IMR-90 (cell line): ENCODE measurements at regions not wholly inside any gene's neighbourhood (a gene's known extent, or its start where the extent isn't known, plus 50 kb on each side); places are given as distances from the start of the nearest gene placed in this dataset.

Experiments
- ATAC-seq: fragments of 200-7000 bp; cut with Tn5 transposase; 2 replicates; pipeline ENCODE4 v1.9.1; 2020; ENCODE audit warnings: low read depth, mild to moderate bottlenecking, moderate library complexity
- BruUV-seq: library from RNA; stranded (reverse); fragments of 400-500 nt; replicated peaks from 2 replicates; lab custom pipeline; 2021; lab: Mats Ljungman, UMichigan
- CTCF ChIA-PET: fragments of 300-600 bp; formaldehyde crosslinking; extraction: SDS; loops from one replicate; lab custom pipeline; 2021; ENCODE audit warnings: antibody characterized with exemption; lab: Yijun Ruan, JAX
- POLR2A ChIA-PET: fragments of 300-600 bp; sonication (Branson Sonifier 250); formaldehyde crosslinking; loops from one replicate; lab custom pipeline; 2022; ENCODE audit warnings: antibody characterized with exemption; ENCODE audit not compliant: unreplicated experiment; lab: Charles Lee
- DNase-seq: peaks from one replicate; pipeline ENCODE4 v3.0.0; 2013
- H2AFZ ChIP-seq: replicated peaks from 2 replicates; pipeline ENCODE3; 2013; ENCODE audit warnings: low read length, mild to moderate bottlenecking; ENCODE audit not compliant: poor library complexity
- H2AK5ac ChIP-seq: 2 replicates; pipeline ENCODE4 v1.6.1; 2013; ENCODE audit warnings: low read depth, low read length, inconsistent platforms
- H2AK9ac ChIP-seq: replicated peaks from 2 replicates; pipeline ENCODE3; 2013; ENCODE audit warnings: mild to moderate bottlenecking, low read depth, low read length, moderate library complexity; ENCODE audit not compliant: poor library complexity
- H2BK120ac ChIP-seq: 2 replicates; pipeline ENCODE4 v1.6.1; 2013; ENCODE audit warnings: low read depth, low read length, inconsistent platforms
- H2BK15ac ChIP-seq: 3 replicates; pipeline ENCODE4 v1.6.1; 2013; ENCODE audit warnings: low read depth, low read length, inconsistent platforms
- H2BK20ac ChIP-seq: 2 replicates; pipeline ENCODE4 v1.6.1; 2013; ENCODE audit warnings: low read depth, mild to moderate bottlenecking, inconsistent platforms, low read length, moderate library complexity
- H2BK5ac ChIP-seq: 2 replicates; pipeline ENCODE4 v1.6.1; 2013; ENCODE audit warnings: mild to moderate bottlenecking, low read depth, low read length, inconsistent platforms; ENCODE audit not compliant: poor library complexity, severe bottlenecking
- H3K14ac ChIP-seq: replicated peaks from 2 replicates; pipeline ENCODE4 v1.6.1; 2013; ENCODE audit warnings: low read depth, low read length, inconsistent platforms
- H3K18ac ChIP-seq: 2 replicates; pipeline ENCODE4 v1.6.1; 2013; ENCODE audit warnings: low read depth, low read length, control low read depth
- H3K23ac ChIP-seq: 2 replicates; pipeline ENCODE4 v1.6.1; 2013; ENCODE audit warnings: low read depth, low read length, inconsistent platforms
- H3K27ac ChIP-seq: 2 replicates; pipeline ENCODE4 v1.5.1; 2013; ENCODE audit warnings: mild to moderate bottlenecking, control low read depth, low read length; ENCODE audit not compliant: insufficient read depth
- H3K27me3 ChIP-seq: 2 replicates; pipeline ENCODE4 v1.6.1; 2013; ENCODE audit warnings: low read length; ENCODE audit not compliant: control insufficient read depth, insufficient read depth
- H3K36me3 ChIP-seq: 2 replicates; pipeline ENCODE4 v1.6.1; 2013; ENCODE audit warnings: low read length, mixed read lengths; ENCODE audit not compliant: control insufficient read depth, insufficient read depth
- H3K4ac ChIP-seq: 2 replicates; pipeline ENCODE4 v1.6.1; 2013; ENCODE audit warnings: low read depth, low read length, inconsistent platforms
- H3K4me1 ChIP-seq: 2 replicates; pipeline ENCODE4 v1.6.1; 2013; ENCODE audit warnings: low read length, mixed read lengths; ENCODE audit not compliant: control insufficient read depth, insufficient read depth
- H3K4me2 ChIP-seq: 2 replicates; pipeline ENCODE4 v1.6.1; 2013; ENCODE audit warnings: low read depth, mild to moderate bottlenecking, control low read depth, low read length, moderate library complexity
- H3K4me3 ChIP-seq: 2 replicates; pipeline ENCODE4 v1.5.1; 2013; ENCODE audit warnings: low read depth, mild to moderate bottlenecking, control low read depth, low read length, moderate library complexity; ENCODE audit not compliant: insufficient read depth
- H3K56ac ChIP-seq: 2 replicates; pipeline ENCODE4 v1.6.1; 2013; ENCODE audit warnings: low read length, inconsistent platforms; ENCODE audit not compliant: insufficient read depth; ENCODE audit errors: extremely low read depth
- H3K79me1 ChIP-seq, 2 experiments: 2 replicates each; pipeline ENCODE4 v1.6.1; 2013; ENCODE audit warnings: low read length in 2 of 2, inconsistent platforms in 1 of 2, low read depth in 1 of 2
- H3K9ac ChIP-seq: 2 replicates; pipeline ENCODE4 v1.6.1; 2013; ENCODE audit warnings: low read depth, low read length, control low read depth
- H3K9me1 ChIP-seq: 2 replicates; pipeline ENCODE4 v1.6.1; 2013; ENCODE audit warnings: low read length, inconsistent platforms; ENCODE audit not compliant: insufficient read depth
- H3K9me3 ChIP-seq: 2 replicates; pipeline ENCODE4 v1.6.1; 2013; ENCODE audit warnings: low read length; ENCODE audit not compliant: control insufficient read depth, insufficient read depth
- H4K20me1 ChIP-seq: 2 replicates; pipeline ENCODE4 v1.6.1; 2013; ENCODE audit warnings: low read length, inconsistent platforms; ENCODE audit not compliant: insufficient read depth
- H4K5ac ChIP-seq: 2 replicates; pipeline ENCODE4 v1.6.1; 2013; ENCODE audit warnings: mild to moderate bottlenecking, low read depth, low read length, control low read depth
- H4K8ac ChIP-seq, 2 experiments: 2 replicates each; pipeline ENCODE4 v1.6.1; 2013; ENCODE audit warnings: low read depth in 2 of 2, low read length in 2 of 2, control low read depth in 1 of 2, inconsistent platforms in 1 of 2
- H4K91ac ChIP-seq: 2 replicates; pipeline ENCODE4 v1.6.1; 2013; ENCODE audit warnings: low read depth, low read length, inconsistent platforms; ENCODE audit not compliant: insufficient read depth
- CEBPB ChIP-seq: IDR thresholded peaks from 2 replicates; pipeline ENCODE4 v1.6.1; 2012; ENCODE audit warnings: low read depth, low read length, improper control_type of control experiment
- CHD1 ChIP-seq: IDR thresholded peaks from 2 replicates; pipeline ENCODE4 v1.6.1; 2012; ENCODE audit warnings: low read depth, low read length, improper control_type of control experiment
- CTCF ChIP-seq: conservative IDR thresholded peaks from 2 replicates; pipeline ENCODE4 v1.5.1; 2012; ENCODE audit warnings: mild to moderate bottlenecking, low read depth, low read length, improper control_type of control experiment
- ELK1 ChIP-seq: fragments of 150-350 bp; IDR thresholded peaks from 2 replicates; pipeline ENCODE4 v1.6.1; 2016; ENCODE audit warnings: low read depth, mild to moderate bottlenecking, low read length, moderate library complexity, borderline replicate concordance
- MAZ ChIP-seq: IDR thresholded peaks from 2 replicates; pipeline ENCODE4 v1.6.1; 2012; ENCODE audit warnings: low read depth, mild to moderate bottlenecking, low read length, improper control_type of control experiment, moderate library complexity, borderline replicate concordance
- POLR2A ChIP-seq: IDR thresholded peaks from 2 replicates; pipeline ENCODE4 v1.6.1; 2012; ENCODE audit warnings: mild to moderate bottlenecking, low read depth, low read length
- RAD21 ChIP-seq: IDR thresholded peaks from 2 replicates; pipeline ENCODE4 v1.6.1; 2012; ENCODE audit warnings: low read length, improper control_type of control experiment
- RFX5 ChIP-seq: IDR thresholded peaks from 2 replicates; pipeline ENCODE4 v1.8.0; 2012; ENCODE audit warnings: low read depth, mild to moderate bottlenecking, low read length, moderate library complexity
- SMC3 ChIP-seq: fragments of 150-350 bp; IDR thresholded peaks from 2 replicates; pipeline ENCODE4 v1.6.1; 2016; ENCODE audit warnings: low read depth, mild to moderate bottlenecking, antibody characterized with exemption, low read length, moderate library complexity
- USF2 ChIP-seq: fragments of 150-350 bp; IDR thresholded peaks from 2 replicates; pipeline ENCODE4 v1.6.1; 2017; ENCODE audit warnings: mild to moderate bottlenecking, antibody characterized with exemption, low read length, low read depth
- WGBS, 2 experiments: methylation state at CpG; one replicate each; pipeline versions ENCODE4 v1.1.5 to v1.1.7; 2013; ENCODE audit warnings: missing lambda C conversion rate in 2 of 2; ENCODE audit not compliant: insufficient read length in 1 of 2; ENCODE audit errors: extremely low coverage in 2 of 2; 5-methylcytosine and 5-hydroxymethylcytosine counted together
- dilution Hi-C: fragments of 300-500 bp; cut with HindIII; formaldehyde crosslinking; loops from one replicate; pipeline ENCODE4 v1.14.3; 2018; ENCODE audit warnings: low sequenced_read_pairs; ENCODE audit not compliant: unreplicated experiment
- in situ Hi-C: fragments of 300-500 bp; cut with MboI; formaldehyde crosslinking; loops from 3 replicates; pipeline ENCODE4 v1.14.3; 2019; ENCODE audit warnings: low sequenced_read_pairs, inconsistent platforms, mixed read lengths
- intact Hi-C: fragments of 100-400 bp; cut with micrococcal nuclease; formaldehyde crosslinking; loops from 2 replicates; pipeline ENCODE4 v1.10.0; 2022

GRCh38 chr1:56017336-56017735 is 562.0 kb downstream of the PLPP3 start:
- no peak overlapping the region for H2BK15ac ChIP-seq
- H3K27me3 ChIP-seq = no peaks in the 10 kb centered on the region
- H3K36me3 ChIP-seq = no peaks in the 10 kb centered on the region
- intact Hi-C loops = no loop called here
- peak overlapping the region; percentile 17 for H2AFZ ChIP-seq
- H3K4me2 ChIP-seq = no peak overlapping the region
- no peak overlapping the region for H2AK9ac ChIP-seq
- no peaks in the 10 kb centered on the region for H3K79me1 ChIP-seq
- no peak overlapping the region for H4K91ac ChIP-seq
- dilution Hi-C loops = no loop called here
- H3K9ac ChIP-seq = no peak overlapping the region
- H3K4me1 ChIP-seq = no peaks in the 10 kb centered on the region
- no peak overlapping the region for H2BK5ac ChIP-seq
- no peak overlapping the region; the same call in 1 of the 2 replicates for H2AK5ac ChIP-seq
- no peaks in the 10 kb centered on the region for H4K20me1 ChIP-seq
- H3K14ac ChIP-seq = no peak overlapping the region
- no peak overlapping the region for H2BK120ac ChIP-seq
- no peak overlapping the region for H4K5ac ChIP-seq
- no peak overlapping the region for H3K18ac ChIP-seq
- H2BK20ac ChIP-seq = no peak overlapping the region
- ChIA-PET POLR2A (no interaction called here), CTCF (no interaction called here)
- TF ChIP-seq CTCF (no peak), MAZ (no peak), USF2 (no peak), POLR2A (no peak), RAD21 (no peak), CEBPB (no peak), SMC3 (no peak), RFX5 (no peak), CHD1 (no peak), ELK1 (no peak)
- no peak for ATAC-seq
- no peak overlapping the region for H3K23ac ChIP-seq
- no peaks in the 10 kb centered on the region for H3K9me3 ChIP-seq
- WGBS, 2 experiments = 100% methylated on average over 1 of the region's 2 CpGs; no CpG with 5 or more reads in 1 of the 2 experiments
- no peak overlapping the region for H3K4me3 ChIP-seq
- H3K56ac ChIP-seq = no peak overlapping the region
- no peak overlapping the region for H3K4ac ChIP-seq
- in situ Hi-C loops = no loop called here
- BruUV-seq = no TSS peak
- peak; percentile 62 for DNase-seq
- no peak overlapping the region for H4K8ac ChIP-seq
- H3K27ac ChIP-seq = no peak overlapping the region
- no peaks in the 10 kb centered on the region for H3K9me1 ChIP-seq
